ENCODE measurements at regions not wholly inside any gene's neighbourhood (a gene's known extent, or its start where the extent isn't known, plus 50 kb on each side); places are given as distances from the start of the nearest gene placed in this dataset.

GRCh38 chr2:48110492-48110891 lies 204.0 kb upstream of the FOXN2 start:
- ATAC-seq (no peak), FAIRE-seq (no peak)
- no peak overlapping the region for H3K27ac ChIP-seq (ENCODE audit: extremely low read length, insufficient read depth, low read length)

DNA sequence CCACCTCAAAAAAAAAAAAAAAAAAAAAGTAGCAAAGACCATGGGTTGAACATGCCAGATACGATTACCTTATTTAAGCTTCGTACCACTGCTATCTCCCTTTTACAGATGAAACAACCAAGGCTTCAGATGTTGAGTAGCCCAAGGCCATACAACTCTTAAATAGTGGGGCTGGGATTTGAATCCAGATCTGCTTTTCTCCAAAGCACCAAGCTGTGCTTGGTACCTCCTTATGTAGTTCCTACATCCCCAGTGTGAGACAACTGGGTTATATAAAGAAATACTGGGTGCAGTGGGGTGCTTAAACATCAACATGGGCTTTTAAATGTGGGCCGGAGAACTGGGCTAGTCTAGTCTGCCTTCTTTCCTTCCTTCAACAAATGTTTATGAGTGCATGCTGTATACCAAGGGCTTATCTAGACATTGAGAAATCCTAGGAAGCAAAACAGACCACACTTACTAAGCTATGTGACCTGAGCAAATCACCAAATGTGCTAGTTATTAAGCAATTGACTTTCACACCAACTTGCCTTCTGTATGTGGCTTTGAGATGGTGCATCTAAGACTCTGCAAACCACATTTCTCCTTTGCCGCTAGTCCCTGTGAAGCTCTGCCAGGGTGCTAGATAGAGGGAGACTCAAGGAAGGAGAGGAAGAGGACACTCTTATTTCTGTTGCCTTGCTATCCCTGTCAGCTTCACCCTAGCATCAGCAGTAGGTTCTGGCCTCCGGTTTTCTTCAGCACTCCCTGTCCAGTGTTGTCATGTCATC lies 201.4 kb upstream of the FOXN2 start:
- H4K20me1 ChIP-seq (ENCODE audit: insufficient read depth, low read length), result no peaks in the 10 kb centered on the region
- DNase-seq (ENCODE audit: low spot score) (peak; percentile 18), FAIRE-seq (peak; percentile 18), ATAC-seq (peak; percentile 1; the same call in 1 of the 3 replicates)
- H3K4me3 ChIP-seq (replicated peaks in 1 of 3; ENCODE audit: insufficient read depth in 1 of 3, low read depth in 2 of 3, low read length in 3 of 3), result peak overlapping the region in 1 of 3 experiments; percentile 31; a peak in 2 of 6 replicates
- peak overlapping the region; percentile 93 for H3K4me2 ChIP-seq (ENCODE audit: low read depth, low read length)
- ChIA-PET CTCF (ENCODE audit: low intra/inter-chr PET ratio, low total read pairs) (no interaction called here), POLR2A (interaction anchor here (1.0 to 1.4 kb wide), 4 partner anchors 92 to 302 kb away, joined by 3 to 8 read pairs (median 3); no protein-coding TSS in a partner anchor)
- H3K4me1 ChIP-seq (ENCODE audit: insufficient read depth, low read length), result peaks cover 61% of the 10 kb centered on the region
- no TSS peak for BruUV-seq (replicated peaks)
- intact Hi-C loops (cut with micrococcal nuclease; ENCODE audit: unreplicated experiment), result no loop called here
- H3K36me3 ChIP-seq (replicated peaks in 1 of 2; ENCODE audit: control insufficient read depth in 1 of 2, insufficient read depth in 2 of 2, low read length in 2 of 2), result no peaks in the 10 kb centered on the region
- no peak overlapping the region for H3K27ac ChIP-seq (ENCODE audit: extremely low read length, insufficient read depth, low read length)
- peak overlapping the region; percentile 10; the same call in 1 of the 2 replicates for H3K9ac ChIP-seq (ENCODE audit: insufficient read depth, low read depth, low read length)
- peak overlapping the region; percentile 31 for H2AFZ ChIP-seq (ENCODE audit: low read length)
- no peaks in the 10 kb centered on the region for H3K79me2 ChIP-seq (ENCODE audit: insufficient read depth, low read length)
- WGBS (ENCODE audit: low lambda C conversion rate), result 36% methylated on average over 5 of the region's 5 CpGs
- in situ Hi-C loops (cut with HindIII; ENCODE audit: extremely low pct_ligation_motif_present, low pct_unique_long_range_greater_than_20kb), result no loop called here
- H3K27me3 ChIP-seq (ENCODE audit: control insufficient read depth in 1 of 2, insufficient read depth in 2 of 2, low read length in 2 of 2), result no peaks in the 10 kb centered on the region; a peak in 1 of 5 replicates
- H3K9me3 ChIP-seq (ENCODE audit: low read length), result no peaks in the 10 kb centered on the region
- TF ChIP-seq, protein P1, sequence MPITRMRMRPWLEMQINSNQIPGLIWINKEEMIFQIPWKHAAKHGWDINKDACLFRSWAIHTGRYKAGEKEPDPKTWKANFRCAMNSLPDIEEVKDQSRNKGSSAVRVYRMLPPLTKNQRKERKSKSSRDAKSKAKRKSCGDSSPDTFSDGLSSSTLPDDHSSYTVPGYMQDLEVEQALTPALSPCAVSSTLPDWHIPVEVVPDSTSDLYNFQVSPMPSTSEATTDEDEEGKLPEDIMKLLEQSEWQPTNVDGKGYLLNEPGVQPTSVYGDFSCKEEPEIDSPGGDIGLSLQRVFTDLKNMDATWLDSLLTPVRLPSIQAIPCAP (CRISPR knock-in tag; IDR thresholded peaks at IDR 0.05; ENCODE audit: low read depth), result no peak
- TF ChIP-seq ZBTB7A (CRISPR knock-in tag; IDR thresholded peaks at IDR 0.05) (no peak), ZNF33B (CRISPR knock-in tag; IDR thresholded peaks at IDR 0.05) (no peak), KAT8 (CRISPR knock-in tag; IDR thresholded peaks at IDR 0.05) (0 out of 2 replicates have a peak, but pooled peaks have one; percentile 20), ZBTB7B (CRISPR knock-in tag; IDR thresholded peaks at IDR 0.05) (no peak), ZNF674 (CRISPR knock-in tag; IDR thresholded peaks at IDR 0.05; ENCODE audit: low read depth) (0 out of 2 replicates have a peak, but pooled peaks have one; percentile 40), ZNF788 (CRISPR knock-in tag; IDR thresholded peaks at IDR 0.05; ENCODE audit: borderline replicate concordance) (peak; percentile 56; the same call in 1 of the 2 replicates)
- TF ChIP-seq, protein P2, sequence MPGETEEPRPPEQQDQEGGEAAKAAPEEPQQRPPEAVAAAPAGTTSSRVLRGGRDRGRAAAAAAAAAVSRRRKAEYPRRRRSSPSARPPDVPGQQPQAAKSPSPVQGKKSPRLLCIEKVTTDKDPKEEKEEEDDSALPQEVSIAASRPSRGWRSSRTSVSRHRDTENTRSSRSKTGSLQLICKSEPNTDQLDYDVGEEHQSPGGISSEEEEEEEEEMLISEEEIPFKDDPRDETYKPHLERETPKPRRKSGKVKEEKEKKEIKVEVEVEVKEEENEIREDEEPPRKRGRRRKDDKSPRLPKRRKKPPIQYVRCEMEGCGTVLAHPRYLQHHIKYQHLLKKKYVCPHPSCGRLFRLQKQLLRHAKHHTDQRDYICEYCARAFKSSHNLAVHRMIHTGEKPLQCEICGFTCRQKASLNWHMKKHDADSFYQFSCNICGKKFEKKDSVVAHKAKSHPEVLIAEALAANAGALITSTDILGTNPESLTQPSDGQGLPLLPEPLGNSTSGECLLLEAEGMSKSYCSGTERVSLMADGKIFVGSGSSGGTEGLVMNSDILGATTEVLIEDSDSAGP (CRISPR knock-in tag; IDR thresholded peaks at IDR 0.05; ENCODE audit: borderline replicate concordance), result 0 out of 2 replicates have a peak, but pooled peaks have one; percentile 13
- TF ChIP-seq, protein P3, sequence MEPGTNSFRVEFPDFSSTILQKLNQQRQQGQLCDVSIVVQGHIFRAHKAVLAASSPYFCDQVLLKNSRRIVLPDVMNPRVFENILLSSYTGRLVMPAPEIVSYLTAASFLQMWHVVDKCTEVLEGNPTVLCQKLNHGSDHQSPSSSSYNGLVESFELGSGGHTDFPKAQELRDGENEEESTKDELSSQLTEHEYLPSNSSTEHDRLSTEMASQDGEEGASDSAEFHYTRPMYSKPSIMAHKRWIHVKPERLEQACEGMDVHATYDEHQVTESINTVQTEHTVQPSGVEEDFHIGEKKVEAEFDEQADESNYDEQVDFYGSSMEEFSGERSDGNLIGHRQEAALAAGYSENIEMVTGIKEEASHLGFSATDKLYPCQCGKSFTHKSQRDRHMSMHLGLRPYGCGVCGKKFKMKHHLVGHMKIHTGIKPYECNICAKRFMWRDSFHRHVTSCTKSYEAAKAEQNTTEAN (CRISPR knock-in tag; conservative IDR thresholded peaks at IDR 0.05), result 0 out of 2 replicates have a peak, but pooled peaks have one; percentile 41
- TF ChIP-seq, protein P4, sequence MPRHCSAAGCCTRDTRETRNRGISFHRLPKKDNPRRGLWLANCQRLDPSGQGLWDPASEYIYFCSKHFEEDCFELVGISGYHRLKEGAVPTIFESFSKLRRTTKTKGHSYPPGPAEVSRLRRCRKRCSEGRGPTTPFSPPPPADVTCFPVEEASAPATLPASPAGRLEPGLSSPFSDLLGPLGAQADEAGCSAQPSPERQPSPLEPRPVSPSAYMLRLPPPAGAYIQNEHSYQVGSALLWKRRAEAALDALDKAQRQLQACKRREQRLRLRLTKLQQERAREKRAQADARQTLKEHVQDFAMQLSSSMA (CRISPR knock-in tag; IDR thresholded peaks at IDR 0.05), result peak; percentile 82; the same call in 1 of the 2 replicates

More at GRCh38 chr2:48110492-48110891, 204.0 kb upstream of the FOXN2 start:
- Histone ChIP-seq H3K4me3 (replicated peaks in 1 of 3; ENCODE audit: insufficient read depth in 1 of 3, low read depth in 2 of 3, low read length in 3 of 3) (0 out of 6 replicates have a peak overlapping the region, but pooled peaks of 1 of the 3 experiments have one; percentile 78), H3K4me2 (ENCODE audit: low read depth, low read length) (peak overlapping the region; percentile 93; the same call in 1 of the 2 replicates), H3K4me1 (ENCODE audit: insufficient read depth, low read length) (peaks cover 80% of the 10 kb centered on the region), H2AFZ (ENCODE audit: low read length) (peak overlapping the region; percentile 97), H3K79me2 (ENCODE audit: insufficient read depth, low read length) (no peaks in the 10 kb centered on the region), H3K9me3 (ENCODE audit: low read length) (no peaks in the 10 kb centered on the region), H3K9ac (ENCODE audit: insufficient read depth, low read depth, low read length) (no peak overlapping the region), H3K36me3 (replicated peaks in 1 of 2; ENCODE audit: control insufficient read depth in 1 of 2, insufficient read depth in 2 of 2, low read length in 2 of 2) (no peaks in the 10 kb centered on the region), H4K20me1 (ENCODE audit: insufficient read depth, low read length) (no peaks in the 10 kb centered on the region), H3K27me3 (ENCODE audit: control insufficient read depth in 1 of 2, insufficient read depth in 2 of 2, low read length in 2 of 2) (no peaks in the 10 kb centered on the region; a peak in 2 of 5 replicates)
- WGBS (ENCODE audit: low lambda C conversion rate), result 41% methylated on average over 4 of the region's 4 CpGs
- intact Hi-C loops (cut with micrococcal nuclease; ENCODE audit: unreplicated experiment) (no loop called here), in situ Hi-C loops (cut with HindIII; ENCODE audit: extremely low pct_ligation_motif_present, low pct_unique_long_range_greater_than_20kb) (no loop called here)
- ChIA-PET POLR2A (no interaction called here), CTCF (ENCODE audit: low intra/inter-chr PET ratio, low total read pairs) (no interaction called here)
- BruUV-seq (replicated peaks), result no TSS peak
- no peak for TF ChIP-seq SKI (IDR thresholded peaks at IDR 0.05; ENCODE audit: partially characterized antibody)
- TF ChIP-seq ZSCAN30 (CRISPR knock-in tag; IDR thresholded peaks at IDR 0.05), result 0 out of 2 replicates have a peak, but pooled peaks have one; percentile 9
- DNase-seq (ENCODE audit: low spot score), result no peak
